ENCODE measurements at regions not wholly inside any gene's neighbourhood (a gene's known extent, or its start where the extent isn't known, plus 50 kb on each side); places are given as distances from the start of the nearest gene placed in this dataset.

GRCh38 chr2:121088251-121089165 lies 196.5 kb downstream of the TFCP2L1 start:
- H3K4me2 ChIP-seq (ENCODE audit: insufficient read depth, low read length) = no peak overlapping the region
- H3K4me1 ChIP-seq (ENCODE audit: insufficient read depth, low read length) = no peaks in the 10 kb centered on the region
- no peak for TF ChIP-seq CTCF (IDR thresholded peaks at IDR 0.05; ENCODE audit: extremely low read depth, low read depth, low read length)
- no peak for DNase-seq (ENCODE audit: insufficient read length, low spot score, missing footprints)
- H3K79me2 ChIP-seq (ENCODE audit: insufficient read depth, low read length) = no peaks in the 10 kb centered on the region
- H3K4me3 ChIP-seq (ENCODE audit: insufficient read depth, low read length) = no peak overlapping the region
- H3K36me3 ChIP-seq (ENCODE audit: insufficient read depth, low read length) = no peaks in the 10 kb centered on the region
- no peaks in the 10 kb centered on the region for H4K20me1 ChIP-seq (ENCODE audit: insufficient read depth, low read length)
- H3K27ac ChIP-seq (ENCODE audit: low read depth, low read length) = no peak overlapping the region
- H3K9me3 ChIP-seq (ENCODE audit: low read depth, low read length) = no peaks in the 10 kb centered on the region
- peaks cover 30% of the 10 kb centered on the region for H3K27me3 ChIP-seq (ENCODE audit: insufficient read depth, low read length)
- no peak overlapping the region for H2AFZ ChIP-seq (ENCODE audit: low read length)

- H3K79me2 ChIP-seq (ENCODE audit: insufficient read depth, low read length) = no peaks in the 10 kb centered on the region
- no peak overlapping the region for H3K4me3 ChIP-seq (ENCODE audit: insufficient read depth, low read length)
- H2AFZ ChIP-seq (ENCODE audit: low read length) = no peak overlapping the region
- no peak overlapping the region for H3K4me2 ChIP-seq (ENCODE audit: insufficient read depth, low read length)
- no peaks in the 10 kb centered on the region for H3K36me3 ChIP-seq (ENCODE audit: insufficient read depth, low read length)
- no peaks in the 10 kb centered on the region for H4K20me1 ChIP-seq (ENCODE audit: insufficient read depth, low read length)
- no peaks in the 10 kb centered on the region for H3K9me3 ChIP-seq (ENCODE audit: low read depth, low read length)
- no peak overlapping the region for H3K27ac ChIP-seq (ENCODE audit: low read depth, low read length)
- no peak for DNase-seq (ENCODE audit: insufficient read length, low spot score, missing footprints)
- H3K27me3 ChIP-seq (ENCODE audit: insufficient read depth, low read length) = peaks cover 25% of the 10 kb centered on the region
- H3K4me1 ChIP-seq (ENCODE audit: insufficient read depth, low read length) = no peaks in the 10 kb centered on the region
- no peak for TF ChIP-seq CTCF (IDR thresholded peaks at IDR 0.05; ENCODE audit: extremely low read depth, low read depth, low read length)
Observed at GRCh38 chr2:121089166-121089510, 195.9 kb downstream of the TFCP2L1 start.

GRCh38 chr2:121090088-121090715 lies 194.8 kb downstream of the TFCP2L1 start:
- Histone ChIP-seq H3K4me2 (ENCODE audit: insufficient read depth, low read length) (no peak overlapping the region), H3K9me3 (ENCODE audit: low read depth, low read length) (no peaks in the 10 kb centered on the region), H3K27me3 (ENCODE audit: insufficient read depth, low read length) (peaks cover 19% of the 10 kb centered on the region), H3K4me1 (ENCODE audit: insufficient read depth, low read length) (no peaks in the 10 kb centered on the region), H3K27ac (ENCODE audit: low read depth, low read length) (no peak overlapping the region), H2AFZ (ENCODE audit: low read length) (no peak overlapping the region), H3K36me3 (ENCODE audit: insufficient read depth, low read length) (no peaks in the 10 kb centered on the region), H4K20me1 (ENCODE audit: insufficient read depth, low read length) (no peaks in the 10 kb centered on the region), H3K79me2 (ENCODE audit: insufficient read depth, low read length) (no peaks in the 10 kb centered on the region), H3K4me3 (ENCODE audit: insufficient read depth, low read length) (no peak overlapping the region)
- DNase-seq (ENCODE audit: insufficient read length, low spot score, missing footprints) = no peak
- TF ChIP-seq CTCF (IDR thresholded peaks at IDR 0.05; ENCODE audit: extremely low read depth, low read depth, low read length) = no peak

- no peak overlapping the region for H3K4me2 ChIP-seq (ENCODE audit: insufficient read depth, low read length)
Observed at GRCh38 chr2:121092095-121092494, 192.9 kb downstream of the TFCP2L1 start.

More at GRCh38 chr2:121092095-121092494, 192.9 kb downstream of the TFCP2L1 start:
- TF ChIP-seq CTCF (IDR thresholded peaks at IDR 0.05; ENCODE audit: extremely low read depth, low read depth, low read length) = no peak
- H3K79me2 ChIP-seq (ENCODE audit: insufficient read depth, low read length) = no peaks in the 10 kb centered on the region
- no peaks in the 10 kb centered on the region for H3K4me1 ChIP-seq (ENCODE audit: insufficient read depth, low read length)
- H3K4me3 ChIP-seq (ENCODE audit: insufficient read depth, low read length) = no peak overlapping the region
- no peak overlapping the region for H3K27ac ChIP-seq (ENCODE audit: low read depth, low read length)
- H3K9me3 ChIP-seq (ENCODE audit: low read depth, low read length) = no peaks in the 10 kb centered on the region
- no peaks in the 10 kb centered on the region for H3K36me3 ChIP-seq (ENCODE audit: insufficient read depth, low read length)
- H4K20me1 ChIP-seq (ENCODE audit: insufficient read depth, low read length) = peaks cover 4% of the 10 kb centered on the region
- no peak for DNase-seq (ENCODE audit: insufficient read length, low spot score, missing footprints)
- peaks cover 13% of the 10 kb centered on the region for H3K27me3 ChIP-seq (ENCODE audit: insufficient read depth, low read length)
- H2AFZ ChIP-seq (ENCODE audit: low read length) = no peak overlapping the region

Measured in osteoblast (primary cell).